ENCODE measurements at regions not wholly inside any gene's neighbourhood (a gene's known extent, or its start where the extent isn't known, plus 50 kb on each side); places are given as distances from the start of the nearest gene placed in this dataset.

GRCh38 chr18:70501358-70501757 lies 212.5 kb downstream of the SOCS6 start:
- no peak for DNase-seq (ENCODE audit: low spot score)

DNA sequence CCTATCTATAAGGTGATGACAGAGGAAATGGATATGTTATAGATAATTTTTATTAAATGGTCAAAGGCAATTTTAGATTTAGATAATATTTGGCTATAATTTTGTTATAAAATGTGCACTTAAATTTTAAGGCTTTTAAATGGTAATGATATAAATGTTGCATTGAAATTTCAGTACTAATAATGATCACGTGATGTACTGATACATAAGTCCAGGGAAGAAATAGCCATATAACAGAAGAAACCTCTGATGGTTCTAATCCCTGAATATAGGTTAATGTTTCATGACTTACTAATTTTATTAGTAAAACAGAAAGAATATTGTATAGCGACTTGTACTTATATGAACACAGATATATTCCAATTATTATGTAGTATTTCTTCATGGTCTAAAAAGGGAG lies 211.9 kb downstream of the SOCS6 start:
- DNase-seq (ENCODE audit: low spot score), result no peak

DNA sequence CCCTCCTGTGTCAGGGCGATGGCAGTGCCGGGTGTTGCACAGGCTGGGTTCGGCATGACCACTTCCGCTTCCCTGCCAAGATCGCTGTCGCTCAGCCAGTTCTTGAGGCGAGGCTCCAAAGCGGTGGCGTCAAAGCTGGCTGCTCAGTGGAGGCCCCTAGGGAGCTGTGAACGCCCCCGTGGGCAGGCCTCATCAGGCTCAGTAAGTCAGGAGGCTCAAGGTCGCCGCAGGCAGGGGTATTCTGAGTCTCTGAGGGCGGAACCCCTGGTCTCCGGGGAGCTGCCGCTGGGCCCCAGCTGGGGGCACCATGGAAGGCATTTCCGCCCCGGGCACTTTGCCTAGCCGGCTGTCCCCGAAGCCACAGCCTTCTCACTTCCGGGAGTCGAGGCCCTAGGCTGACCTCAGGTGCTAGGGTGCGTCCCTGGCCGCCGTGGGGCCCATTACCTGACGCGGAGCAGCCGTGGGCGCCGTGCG lies 210.4 kb downstream of the SOCS6 start:
- no peak for DNase-seq (ENCODE audit: low spot score)

GRCh38 chr18:70496353-70497294 lies 207.8 kb downstream of the SOCS6 start:
- DNase-seq (ENCODE audit: low spot score), result no peak

DNA sequence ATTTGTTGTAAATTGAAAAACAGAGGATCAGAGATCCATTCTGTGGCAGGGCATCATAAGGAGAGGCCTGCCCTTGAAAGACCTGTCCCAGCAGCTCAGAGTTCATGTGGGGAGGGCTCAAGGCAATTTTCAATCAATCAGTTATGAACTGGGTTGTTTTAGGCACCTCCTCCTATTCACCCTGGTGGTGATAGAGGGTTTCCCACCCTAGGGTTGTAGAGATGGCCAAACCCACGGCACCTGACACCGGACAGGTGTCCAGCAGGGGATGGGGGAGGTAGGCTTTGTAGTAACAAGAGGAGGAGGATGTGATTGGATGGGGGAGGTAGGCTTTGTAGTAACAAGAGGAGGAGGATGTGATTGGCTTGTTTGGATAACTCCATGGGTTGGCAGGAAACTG lies 205.7 kb downstream of the SOCS6 start:
- DNase-seq (ENCODE audit: low spot score), result no peak

GRCh38 chr18:70493461-70493860 lies 204.6 kb downstream of the SOCS6 start:
- DNase-seq (ENCODE audit: low spot score), result no peak

DNA sequence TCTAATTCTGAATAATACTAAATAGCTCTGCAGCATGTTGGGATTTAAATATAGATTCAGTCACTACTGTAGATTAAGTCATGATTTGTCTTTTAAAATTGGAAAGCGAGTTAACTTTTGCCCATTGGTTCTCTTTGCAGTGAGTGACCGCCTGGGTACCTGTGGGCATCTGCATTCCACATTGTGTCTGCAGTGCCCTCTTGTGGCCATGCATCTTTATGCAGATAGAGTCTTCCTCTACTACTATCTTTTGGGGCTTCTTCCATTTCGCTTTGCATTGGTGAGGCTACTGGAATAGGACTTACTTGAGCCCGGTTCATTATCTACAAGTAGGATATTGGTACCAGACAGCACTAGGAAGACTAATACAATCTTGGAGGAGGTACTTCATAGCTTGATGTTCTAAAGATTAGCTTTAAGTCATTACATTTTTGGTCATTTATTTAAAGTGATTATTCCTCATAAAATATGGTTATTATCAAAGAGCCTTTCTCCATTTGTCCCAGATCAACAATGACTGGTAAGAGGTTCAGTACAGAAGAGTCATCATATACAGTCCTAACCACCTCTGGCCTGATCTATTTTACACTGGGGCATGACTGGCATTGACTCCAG lies 203.0 kb downstream of the SOCS6 start:
- DNase-seq (ENCODE audit: low spot score), result peak; percentile 67

- peak; percentile 90 for DNase-seq (ENCODE audit: low spot score)
Measured at GRCh38 chr18:70489986-70490933, 201.4 kb downstream of the SOCS6 start.

DNA sequence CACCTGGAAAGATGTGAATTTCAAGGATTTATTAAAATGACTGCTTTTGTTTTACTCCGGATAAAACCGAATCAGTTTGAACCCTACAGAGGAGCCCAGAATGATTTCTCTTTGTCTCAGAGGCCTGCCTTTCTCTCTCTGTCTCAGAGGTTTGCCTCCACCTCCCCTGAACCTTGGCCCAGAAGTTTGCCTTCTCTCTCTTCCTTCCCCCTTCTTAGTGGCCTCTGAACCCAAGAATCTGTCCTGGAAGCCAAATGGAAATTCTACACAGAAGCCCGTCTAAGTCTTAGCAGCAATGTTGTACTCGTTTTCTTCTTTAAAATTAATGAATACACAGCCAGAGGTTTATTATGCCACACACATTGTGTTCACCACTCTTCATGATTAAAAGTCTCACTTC lies 200.7 kb downstream of the SOCS6 start:
- peak; percentile 29 for DNase-seq (ENCODE audit: low spot score)

DNA sequence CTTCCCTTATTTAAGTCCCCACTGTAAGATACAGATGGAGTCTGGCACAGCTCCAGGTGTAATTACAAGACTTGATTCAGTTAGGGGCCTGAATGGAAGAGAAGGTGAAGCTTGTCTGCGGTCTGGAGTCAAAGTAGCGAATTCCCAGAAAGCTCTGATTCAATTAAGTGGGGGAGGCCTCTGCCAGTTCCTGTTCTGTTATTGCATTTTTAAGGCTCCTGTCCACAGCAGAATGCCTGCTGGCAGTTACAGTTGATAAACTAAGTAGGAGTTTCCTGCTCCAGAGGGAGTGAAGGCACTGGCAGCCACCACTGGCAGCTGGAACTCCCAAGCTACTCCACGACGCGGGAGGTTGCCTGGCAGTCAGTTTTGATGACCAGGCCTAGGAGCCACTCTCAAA lies 181.1 kb downstream of the SOCS6 start:
- DNase-seq (ENCODE audit: low spot score), result peak; percentile 96

DNA sequence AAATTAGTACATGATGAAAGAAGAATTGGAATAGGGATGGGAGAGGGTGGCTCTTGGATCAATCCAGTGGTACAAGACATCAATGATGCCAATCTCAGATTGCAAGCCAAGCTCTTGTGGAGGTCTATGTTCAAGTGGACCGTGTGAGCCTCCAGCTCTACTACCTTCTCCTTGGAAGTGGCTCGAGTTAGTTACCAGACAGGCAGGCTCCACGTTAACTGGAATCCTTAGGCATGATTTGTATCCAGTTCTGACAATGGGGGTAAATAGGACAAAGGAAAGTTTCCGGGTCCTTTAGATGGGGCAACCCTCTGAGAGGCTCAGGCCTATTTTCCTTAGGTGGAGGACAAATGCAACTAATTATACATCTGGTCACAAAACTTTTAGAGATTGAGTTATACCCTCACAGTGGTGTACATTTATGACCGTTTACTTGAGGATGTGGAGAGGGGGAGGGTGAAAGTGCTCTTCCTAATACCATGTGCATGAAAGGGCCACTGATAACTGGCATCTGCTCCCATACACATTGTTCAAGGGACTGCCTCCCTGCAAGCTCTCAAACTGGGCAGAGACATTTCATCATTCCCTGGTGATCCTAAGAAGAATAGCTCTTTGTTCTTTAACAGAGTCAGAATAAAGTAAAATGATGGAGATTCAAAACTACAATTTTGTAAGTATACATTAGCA lies 180.2 kb downstream of the SOCS6 start:
- DNase-seq (ENCODE audit: low spot score), result peak; percentile 78

- peak; percentile 83 for DNase-seq (ENCODE audit: low spot score)
Measured at GRCh38 chr18:70464343-70465114, 175.7 kb downstream of the SOCS6 start.

- DNase-seq (ENCODE audit: low spot score), result no peak
Measured at GRCh38 chr18:70463085-70463484, 174.2 kb downstream of the SOCS6 start.

DNA sequence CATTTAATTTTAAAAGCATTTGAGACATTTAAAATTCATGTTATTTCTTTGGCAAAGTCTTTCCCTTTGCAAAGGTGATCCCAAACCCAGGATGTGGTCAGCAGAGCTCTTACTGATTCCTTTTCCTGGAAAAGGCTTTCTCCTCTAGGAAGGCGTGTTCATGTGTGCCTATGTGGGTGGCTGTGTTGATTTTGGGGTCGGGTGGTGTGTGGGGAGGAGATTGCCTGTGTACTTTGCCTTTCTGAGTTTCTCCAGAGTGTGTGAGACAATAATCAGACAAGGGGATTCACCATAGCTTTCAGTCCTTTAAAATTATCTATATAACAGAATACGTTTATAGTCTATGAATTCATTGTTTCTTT lies 173.2 kb downstream of the SOCS6 start:
- no peak for DNase-seq (ENCODE audit: low spot score)

DNA sequence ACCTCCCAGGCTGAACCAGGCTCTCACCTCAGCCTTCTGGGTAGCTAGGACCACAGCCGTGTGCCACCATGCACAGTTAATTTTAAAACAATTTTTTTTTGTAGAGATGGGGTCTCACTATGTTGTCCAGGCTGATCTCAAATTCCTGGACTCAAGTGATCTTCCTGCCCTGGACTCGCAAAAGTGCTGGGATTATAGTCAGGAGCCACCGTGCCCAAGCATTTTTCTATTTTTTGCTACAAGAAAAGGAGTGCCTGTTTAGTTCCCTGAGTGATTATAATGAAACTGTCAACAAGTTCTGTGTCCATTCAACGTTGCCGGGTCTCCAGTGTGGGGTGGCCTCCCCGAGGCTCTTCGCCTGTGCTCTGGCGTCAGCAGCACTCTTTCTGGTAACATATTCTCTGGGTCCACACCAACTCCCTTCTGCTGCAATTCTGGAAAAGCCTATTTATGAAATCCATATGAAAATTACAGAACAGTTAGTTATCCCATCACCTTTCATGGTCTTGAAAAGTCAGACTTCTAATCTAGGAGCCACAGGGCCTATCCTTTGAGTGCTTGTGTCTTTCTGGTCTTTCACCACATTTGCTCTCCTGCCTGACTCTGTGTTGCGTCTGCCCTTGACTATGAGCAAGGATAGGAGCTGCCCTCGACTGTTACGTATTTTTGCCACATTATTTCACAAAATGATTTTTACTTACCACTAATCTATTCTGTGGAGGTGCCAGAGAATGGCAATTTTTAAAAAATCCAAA lies 172.7 kb downstream of the SOCS6 start:
- peak; percentile 69 for DNase-seq (ENCODE audit: low spot score)

- peak; percentile 93 for DNase-seq (ENCODE audit: low spot score)
Measured at GRCh38 chr18:70459731-70460130, 170.9 kb downstream of the SOCS6 start.

DNA sequence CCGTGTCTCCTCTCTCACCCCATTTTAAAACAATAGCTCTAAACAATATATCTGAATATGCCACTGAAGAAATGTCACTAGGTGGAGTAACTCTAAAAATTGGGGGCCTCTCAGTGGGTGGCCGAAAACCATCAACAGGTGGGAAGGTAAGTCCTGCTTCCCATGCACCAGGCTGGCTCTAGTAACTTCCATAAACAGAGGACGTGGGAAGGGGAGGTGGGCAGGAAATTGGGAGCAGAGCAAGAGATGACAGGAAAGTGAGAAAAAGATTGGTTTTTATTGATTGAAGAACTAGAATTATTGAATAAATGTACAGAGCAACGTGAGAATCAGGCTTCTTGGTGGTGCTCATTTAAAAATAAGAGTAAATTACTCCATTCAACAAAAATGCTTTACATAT lies 170.4 kb downstream of the SOCS6 start:
- peak; percentile 86 for DNase-seq (ENCODE audit: low spot score)

GRCh38 chr18:70457788-70458187 lies 168.9 kb downstream of the SOCS6 start:
- DNase-seq (ENCODE audit: low spot score), result peak; percentile 73

DNA sequence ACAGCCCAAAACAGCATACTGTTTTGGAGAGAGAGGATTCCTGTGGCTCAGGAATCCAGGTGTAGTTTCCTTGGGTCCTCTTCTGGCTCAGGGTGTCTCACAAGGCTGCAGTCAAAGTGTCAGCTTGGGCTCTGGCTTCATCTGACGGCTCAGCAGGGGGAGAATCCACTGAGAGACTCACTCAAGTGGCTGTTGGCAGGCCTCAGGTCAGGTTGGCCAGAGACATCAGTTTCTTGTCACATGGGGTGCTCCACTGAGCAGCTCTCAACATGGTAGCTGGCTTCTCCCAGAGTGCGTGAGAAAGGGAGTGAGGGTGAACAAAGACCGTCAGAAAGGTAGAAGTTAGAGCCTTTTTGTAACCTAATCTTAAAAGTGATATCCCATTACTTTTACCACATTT lies 168.4 kb downstream of the SOCS6 start:
- DNase-seq (ENCODE audit: low spot score), result peak; percentile 89

GRCh38 chr18:70456376-70456775 lies 167.5 kb downstream of the SOCS6 start:
- no peak for DNase-seq (ENCODE audit: low spot score)
